A549 (cell line): ENCODE measurements at regions not wholly inside any gene's neighbourhood (a gene's known extent, or its start where the extent isn't known, plus 50 kb on each side); places are given as distances from the start of the nearest gene placed in this dataset.
A peak's percentile ranks its signal among the peaks of the same experiment; 100 is the strongest.
"Not testable (repeated sequence)": the region's sequence is repeated elsewhere in the genome, so short reads cannot be mapped to it uniquely, and the experiment has no call there.

Experiments
- ATAC-seq, 2 experiments: fragments of 200-7000 bp in 1 of 2; fragments of >200 bp in 1 of 2; cut with Nextera tagmentation in 1 of 2; cut with Tn5 transposase in 1 of 2; 3 replicates each; pipeline versions ENCODE4 v1.8.0 to v1.9.1; 2018 to 2020; ENCODE audit warnings: mild to moderate bottlenecking in 1 of 2, moderate library complexity in 1 of 2
- CTCF ChIA-PET: fragments of 300-600 bp; sonication (Branson Sonifier 250); formaldehyde crosslinking; extraction: SDS; loops from one replicate; lab custom pipeline; 2021; ENCODE audit warnings: antibody characterized with exemption, inconsistent platforms; lab: Yijun Ruan, JAX
- POLR2A ChIA-PET: fragments of 350-600 bp; formaldehyde crosslinking; extraction: SDS; loops from one replicate; lab custom pipeline; 2021; ENCODE audit warnings: antibody characterized with exemption, inconsistent platforms; lab: Yijun Ruan, JAX
- DNase-seq, 2 experiments: peaks; one replicate each; pipeline versions ENCODE4 v3.0.0 to v3.0.0-alpha.2; 2011 to 2016; ENCODE audit warnings: low read depth in 1 of 2, low spot score in 1 of 2
- FAIRE-seq: peaks from 2 replicates; lab custom pipeline; 2011; peaks lifted over from hg19 to GRCh38; lab: Jason Lieb, UNC
- H3K27ac ChIP-seq, 2 experiments: fragments of >200 bp; sonication (Bioruptor Twin); formaldehyde crosslinking; 3 replicates each; pipeline ENCODE4 v1.5.1; 2016 to 2017
- H3K4me1 ChIP-seq: fragments of >200 bp; sonication (Bioruptor Twin); formaldehyde crosslinking; 3 replicates; pipeline ENCODE4 v1.6.1; 2016
- H3K4me2 ChIP-seq: fragments of >200 bp; sonication (Bioruptor Twin); formaldehyde crosslinking; 3 replicates; pipeline ENCODE4 v1.6.1; 2016
- H3K4me3 ChIP-seq: fragments of >200 bp; sonication (Bioruptor Twin); formaldehyde crosslinking; 3 replicates; pipeline ENCODE4 v1.5.1; 2016
- H3K9me3 ChIP-seq: fragments of >200 bp; sonication (Bioruptor Twin); formaldehyde crosslinking; 3 replicates; pipeline ENCODE4 v1.6.1; 2016
- BHLHE40 ChIP-seq: IDR thresholded peaks from 2 replicates; pipeline ENCODE4 v1.6.1; 2012; ENCODE audit warnings: low read depth, low read length, inconsistent platforms
- CEBPB ChIP-seq, 2 experiments: fragments of >200 bp in 1 of 2; sonication (Bioruptor Twin) in 1 of 2; formaldehyde crosslinking in 1 of 2; IDR thresholded peaks; 2 replicates each; pipeline ENCODE4 v1.6.1; 2012 to 2016
- FOSB ChIP-seq: fragments of 250-450 bp; sonication (Bioruptor Pico); IDR thresholded peaks from 2 replicates; pipeline ENCODE4 v1.5.0; 2020; ENCODE audit warnings: mild to moderate bottlenecking, moderate library complexity
- HDAC2 ChIP-seq: fragments of 200-600 bp; sonication (generic); IDR thresholded peaks from 2 replicates; pipeline ENCODE4 v1.6.1; 2016
- HEYL ChIP-seq: fragments of 250-450 bp; sonication (Bioruptor Pico); IDR thresholded peaks from 2 replicates; pipeline ENCODE4 v1.8.0; 2021; ENCODE audit warnings: mild to moderate bottlenecking, moderate library complexity
- HOXA7 ChIP-seq: fragments of 250-450 bp; sonication (Bioruptor Pico); IDR thresholded peaks from 2 replicates; pipeline ENCODE4 v1.5.0; 2020; ENCODE audit warnings: mild to moderate bottlenecking, moderate library complexity
- MAFK ChIP-seq: fragments of 450-650 bp; IDR thresholded peaks from 2 replicates; pipeline ENCODE4 v1.6.1; 2014; ENCODE audit not compliant: partially characterized antibody
- NFE2L2 ChIP-seq: fragments of 150-350 bp; conservative IDR thresholded peaks from 2 replicates; pipeline ENCODE4 v1.6.1; 2014; ENCODE audit warnings: low read length
- ZC3H11A ChIP-seq: fragments of 450-650 bp; IDR thresholded peaks from 2 replicates; pipeline ENCODE4 v1.6.1; 2014; ENCODE audit warnings: antibody characterized with exemption, mild to moderate bottlenecking
- ZNF302 ChIP-seq: fragments of 250-450 bp; sonication (Bioruptor Pico); IDR thresholded peaks from 2 replicates; pipeline ENCODE4 v1.9.0; 2021; ENCODE audit warnings: inconsistent platforms, mild to moderate bottlenecking, moderate library complexity
- WGBS: methylation state at CpG from one replicate; pipeline ENCODE4 v1.1.6; 2017; ENCODE audit errors: missing lambda C conversion rate; 5-methylcytosine and 5-hydroxymethylcytosine counted together
- TF ChIP-seq, protein P1 (sequence below): fragments of 200-600 bp; sonication (generic); IDR thresholded peaks from 2 replicates; pipeline ENCODE4 v1.6.1; 2016; ENCODE audit warnings: antibody characterized with exemption, mild to moderate bottlenecking, moderate library complexity
- TF ChIP-seq, protein P2 (sequence below): IDR thresholded peaks from 2 replicates; pipeline ENCODE4 v1.6.1; 2012; ENCODE audit warnings: low read depth, borderline replicate concordance
- TF ChIP-seq, protein P3 (sequence below): fragments of >200 bp; sonication (Bioruptor Twin); formaldehyde crosslinking; IDR thresholded peaks from 2 replicates; pipeline ENCODE4 v1.6.1; 2016
- TF ChIP-seq, protein P4 (sequence below): fragments of 450-650 bp; IDR thresholded peaks from 2 replicates; pipeline ENCODE4 v1.6.1; 2014; ENCODE audit warnings: antibody characterized with exemption
- TF ChIP-seq, protein P5 (sequence below): fragments of >200 bp; sonication (Bioruptor Twin); formaldehyde crosslinking; IDR thresholded peaks from 3 replicates; pipeline ENCODE4 v1.5.1; 2016

DNA sequence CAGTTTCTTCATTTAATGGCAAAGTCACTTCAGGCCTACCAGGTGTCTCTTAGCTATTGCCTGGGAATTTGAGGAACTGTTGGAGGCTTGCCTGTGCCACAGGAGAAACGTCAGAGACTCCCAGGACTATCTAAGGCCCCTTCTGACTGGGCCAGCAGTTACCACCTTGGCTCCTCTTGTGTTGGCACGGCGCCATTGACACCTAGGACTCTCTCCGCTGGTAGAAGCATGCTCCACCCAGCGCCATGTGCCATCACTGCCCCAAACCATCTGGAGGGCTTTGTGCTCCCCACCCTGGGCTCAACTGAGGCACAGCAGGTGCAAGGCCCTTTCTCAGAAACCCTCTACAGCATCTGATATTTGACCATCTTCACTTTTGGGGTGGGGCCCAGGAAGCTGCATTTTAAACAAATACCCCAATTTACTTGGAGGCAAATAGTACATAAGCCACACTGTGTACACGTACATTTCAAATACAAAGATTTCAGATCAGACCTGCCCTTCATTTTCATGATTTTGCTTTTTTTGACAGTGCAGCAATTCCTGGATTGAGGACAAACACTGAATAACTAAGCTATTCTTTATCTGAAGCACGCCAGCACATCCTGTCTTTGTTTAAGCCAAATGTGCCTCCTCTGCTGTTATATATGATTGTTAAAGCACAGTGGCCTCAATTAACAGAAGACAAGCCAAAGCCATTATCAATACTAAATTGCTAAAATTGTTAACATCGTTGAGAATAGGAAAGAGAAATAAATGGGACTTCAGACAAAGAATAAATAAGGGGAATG, 59.9 kb upstream of the TPP2 start (continued):
- TF ChIP-seq, protein P1, sequence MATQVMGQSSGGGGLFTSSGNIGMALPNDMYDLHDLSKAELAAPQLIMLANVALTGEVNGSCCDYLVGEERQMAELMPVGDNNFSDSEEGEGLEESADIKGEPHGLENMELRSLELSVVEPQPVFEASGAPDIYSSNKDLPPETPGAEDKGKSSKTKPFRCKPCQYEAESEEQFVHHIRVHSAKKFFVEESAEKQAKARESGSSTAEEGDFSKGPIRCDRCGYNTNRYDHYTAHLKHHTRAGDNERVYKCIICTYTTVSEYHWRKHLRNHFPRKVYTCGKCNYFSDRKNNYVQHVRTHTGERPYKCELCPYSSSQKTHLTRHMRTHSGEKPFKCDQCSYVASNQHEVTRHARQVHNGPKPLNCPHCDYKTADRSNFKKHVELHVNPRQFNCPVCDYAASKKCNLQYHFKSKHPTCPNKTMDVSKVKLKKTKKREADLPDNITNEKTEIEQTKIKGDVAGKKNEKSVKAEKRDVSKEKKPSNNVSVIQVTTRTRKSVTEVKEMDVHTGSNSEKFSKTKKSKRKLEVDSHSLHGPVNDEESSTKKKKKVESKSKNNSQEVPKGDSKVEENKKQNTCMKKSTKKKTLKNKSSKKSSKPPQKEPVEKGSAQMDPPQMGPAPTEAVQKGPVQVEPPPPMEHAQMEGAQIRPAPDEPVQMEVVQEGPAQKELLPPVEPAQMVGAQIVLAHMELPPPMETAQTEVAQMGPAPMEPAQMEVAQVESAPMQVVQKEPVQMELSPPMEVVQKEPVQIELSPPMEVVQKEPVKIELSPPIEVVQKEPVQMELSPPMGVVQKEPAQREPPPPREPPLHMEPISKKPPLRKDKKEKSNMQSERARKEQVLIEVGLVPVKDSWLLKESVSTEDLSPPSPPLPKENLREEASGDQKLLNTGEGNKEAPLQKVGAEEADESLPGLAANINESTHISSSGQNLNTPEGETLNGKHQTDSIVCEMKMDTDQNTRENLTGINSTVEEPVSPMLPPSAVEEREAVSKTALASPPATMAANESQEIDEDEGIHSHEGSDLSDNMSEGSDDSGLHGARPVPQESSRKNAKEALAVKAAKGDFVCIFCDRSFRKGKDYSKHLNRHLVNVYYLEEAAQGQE = no peak
- TF ChIP-seq, protein P2, sequence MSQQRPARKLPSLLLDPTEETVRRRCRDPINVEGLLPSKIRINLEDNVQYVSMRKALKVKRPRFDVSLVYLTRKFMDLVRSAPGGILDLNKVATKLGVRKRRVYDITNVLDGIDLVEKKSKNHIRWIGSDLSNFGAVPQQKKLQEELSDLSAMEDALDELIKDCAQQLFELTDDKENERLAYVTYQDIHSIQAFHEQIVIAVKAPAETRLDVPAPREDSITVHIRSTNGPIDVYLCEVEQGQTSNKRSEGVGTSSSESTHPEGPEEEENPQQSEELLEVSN = no peak
- TF ChIP-seq ZC3H11A (no peak), CEBPB (IDR thresholded peaks at IDR 0.05) (no peak), ZNF302 (CRISPR knock-in tag) (no peak)
- TF ChIP-seq, protein P3, sequence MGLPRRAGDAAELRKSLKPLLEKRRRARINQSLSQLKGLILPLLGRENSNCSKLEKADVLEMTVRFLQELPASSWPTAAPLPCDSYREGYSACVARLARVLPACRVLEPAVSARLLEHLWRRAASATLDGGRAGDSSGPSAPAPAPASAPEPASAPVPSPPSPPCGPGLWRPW = no peak

DNA sequence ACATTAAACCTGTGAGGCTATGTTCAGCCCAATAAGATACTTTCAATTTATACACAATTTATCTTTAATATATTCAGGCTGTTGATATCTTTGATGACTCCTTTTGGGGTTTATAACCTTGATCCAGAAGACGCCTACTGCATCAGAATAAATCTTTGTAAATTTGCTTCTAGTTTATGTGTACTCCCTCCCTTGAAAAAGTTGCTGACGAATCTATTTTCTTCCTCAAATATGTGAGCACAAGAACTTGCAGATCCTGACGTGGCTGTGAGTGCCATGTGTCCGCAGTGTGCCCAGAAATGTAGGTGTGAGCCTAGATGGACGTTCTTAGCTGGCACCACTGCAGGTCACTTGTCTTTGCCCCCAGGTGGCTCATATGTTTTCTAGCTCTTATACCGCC, 60.6 kb upstream of the TPP2 start:
- FAIRE-seq (no peak), ATAC-seq (no peak), DNase-seq (no peak)
- H3K4me1 ChIP-seq = no peaks in the 10 kb centered on the region
- 2% methylated on average over 5 of the region's 6 CpGs for WGBS
- POLR2A ChIA-PET = no interaction called here
- no peak overlapping the region for H3K27ac ChIP-seq
- TF ChIP-seq HOXA7 (CRISPR knock-in tag) = no peak
- no peak for TF ChIP-seq NFE2L2
- peak; percentile 37 for TF ChIP-seq MAFK
- TF ChIP-seq HDAC2 = no peak
- H3K4me3 ChIP-seq = no peak overlapping the region
- H3K4me2 ChIP-seq = no peak overlapping the region
- H3K9me3 ChIP-seq = no peaks in the 10 kb centered on the region
- CTCF ChIA-PET = no interaction called here

DNA sequence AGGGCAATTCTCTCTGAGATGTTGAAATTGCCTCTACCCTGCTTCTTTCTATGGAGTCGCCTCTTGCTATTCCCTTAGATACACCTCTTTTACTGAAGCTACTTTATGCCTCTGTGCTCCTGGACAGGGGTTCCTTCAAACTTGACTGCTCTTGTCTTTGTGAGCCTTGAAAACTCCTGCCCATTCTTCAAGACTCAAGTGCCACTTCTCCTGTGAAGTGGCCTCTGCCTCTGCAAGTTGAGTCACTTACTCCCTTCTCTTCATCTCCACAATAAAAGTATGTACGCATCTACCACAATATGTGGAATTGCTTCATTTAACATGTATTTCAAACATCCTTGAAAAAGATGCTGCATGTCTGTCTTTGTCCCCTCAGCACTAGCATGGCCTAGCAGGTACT, 66.0 kb upstream of the TPP2 start:
- FAIRE-seq = no peak
- no peak for DNase-seq
- Histone ChIP-seq H3K4me2 (no peak overlapping the region), H3K27ac (no peak overlapping the region), H3K9me3 (no peaks in the 10 kb centered on the region), H3K4me1 (no peaks in the 10 kb centered on the region), H3K4me3 (no peak overlapping the region)
- CTCF ChIA-PET = no interaction called here
- POLR2A ChIA-PET = no interaction called here
- no peak for ATAC-seq
- WGBS = 0% methylated on average over 2 of the region's 2 CpGs
- TF ChIP-seq, protein P3 = no peak
- TF ChIP-seq, protein P2 = no peak
- TF ChIP-seq BHLHE40 (no peak), FOSB (CRISPR knock-in tag) (no peak), ZC3H11A (no peak), HEYL (CRISPR knock-in tag) (no peak)
- TF ChIP-seq, protein P4, sequence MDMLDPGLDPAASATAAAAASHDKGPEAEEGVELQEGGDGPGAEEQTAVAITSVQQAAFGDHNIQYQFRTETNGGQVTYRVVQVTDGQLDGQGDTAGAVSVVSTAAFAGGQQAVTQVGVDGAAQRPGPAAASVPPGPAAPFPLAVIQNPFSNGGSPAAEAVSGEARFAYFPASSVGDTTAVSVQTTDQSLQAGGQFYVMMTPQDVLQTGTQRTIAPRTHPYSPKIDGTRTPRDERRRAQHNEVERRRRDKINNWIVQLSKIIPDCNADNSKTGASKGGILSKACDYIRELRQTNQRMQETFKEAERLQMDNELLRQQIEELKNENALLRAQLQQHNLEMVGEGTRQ = no peak
- TF ChIP-seq, protein P5, sequence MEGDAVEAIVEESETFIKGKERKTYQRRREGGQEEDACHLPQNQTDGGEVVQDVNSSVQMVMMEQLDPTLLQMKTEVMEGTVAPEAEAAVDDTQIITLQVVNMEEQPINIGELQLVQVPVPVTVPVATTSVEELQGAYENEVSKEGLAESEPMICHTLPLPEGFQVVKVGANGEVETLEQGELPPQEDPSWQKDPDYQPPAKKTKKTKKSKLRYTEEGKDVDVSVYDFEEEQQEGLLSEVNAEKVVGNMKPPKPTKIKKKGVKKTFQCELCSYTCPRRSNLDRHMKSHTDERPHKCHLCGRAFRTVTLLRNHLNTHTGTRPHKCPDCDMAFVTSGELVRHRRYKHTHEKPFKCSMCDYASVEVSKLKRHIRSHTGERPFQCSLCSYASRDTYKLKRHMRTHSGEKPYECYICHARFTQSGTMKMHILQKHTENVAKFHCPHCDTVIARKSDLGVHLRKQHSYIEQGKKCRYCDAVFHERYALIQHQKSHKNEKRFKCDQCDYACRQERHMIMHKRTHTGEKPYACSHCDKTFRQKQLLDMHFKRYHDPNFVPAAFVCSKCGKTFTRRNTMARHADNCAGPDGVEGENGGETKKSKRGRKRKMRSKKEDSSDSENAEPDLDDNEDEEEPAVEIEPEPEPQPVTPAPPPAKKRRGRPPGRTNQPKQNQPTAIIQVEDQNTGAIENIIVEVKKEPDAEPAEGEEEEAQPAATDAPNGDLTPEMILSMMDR = no peak

DNA sequence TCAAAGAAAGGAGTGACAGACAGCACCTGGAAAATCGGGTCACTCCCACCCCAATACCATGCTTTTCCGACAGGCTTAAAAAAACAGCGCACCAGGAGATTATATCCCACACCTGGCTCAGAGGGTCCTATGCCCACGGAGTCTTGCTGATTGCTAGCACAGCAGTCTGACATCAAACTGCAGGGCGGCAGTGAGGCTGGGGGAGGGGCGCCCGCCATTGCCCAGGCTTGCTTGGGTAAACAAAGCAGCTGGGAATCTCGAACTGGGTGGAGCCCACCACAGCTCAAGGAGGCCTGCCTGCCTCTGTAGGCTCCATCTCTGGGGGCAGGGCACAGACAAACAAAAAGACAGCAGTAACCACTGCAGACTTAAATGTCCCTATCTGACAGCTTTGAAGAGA, 74.5 kb upstream of the TPP2 start:
- WGBS = 66% methylated on average over 3 of the region's 8 CpGs
- H3K4me3 ChIP-seq, H3K27ac ChIP-seq, H3K4me1 ChIP-seq, POLR2A ChIA-PET, ATAC-seq, DNase-seq, H3K9me3 ChIP-seq, FAIRE-seq, CTCF ChIA-PET, H3K4me2 ChIP-seq: not testable (repeated sequence)
